SU-DHL-6 (cell line): ENCODE measurements at regions not wholly inside any gene's neighbourhood (a gene's known extent, or its start where the extent isn't known, plus 50 kb on each side); places are given as distances from the start of the nearest gene placed in this dataset.

Source experiments
- H2AFZ ChIP-seq: fragments of 200-600 bp; sonication (generic); 2 replicates; pipeline ENCODE4 v1.6.1; 2014; ENCODE audit warnings: low read depth, mild to moderate bottlenecking, moderate library complexity, mixed read lengths, antibody characterized with exemption, low read length; ENCODE audit not compliant: severe bottlenecking
- H3F3A ChIP-seq: fragments of 200-600 bp; shearing (Covaris generic); 2 replicates; pipeline ENCODE4 v1.6.0; 2016; ENCODE audit warnings: antibody characterized with exemption, mild to moderate bottlenecking; ENCODE audit not compliant: insufficient read depth
- H3K27ac ChIP-seq: fragments of 200-600 bp; sonication (generic); 2 replicates; pipeline ENCODE4 v1.5.1; 2016; ENCODE audit warnings: low read depth, mild to moderate bottlenecking, low read length, moderate library complexity, mixed read lengths
- H3K27me3 ChIP-seq: fragments of 200-600 bp; sonication (generic), shearing (Covaris generic); 2 replicates; pipeline ENCODE4 v1.6.0; 2014; ENCODE audit warnings: mild to moderate bottlenecking, low read length
- H3K36me3 ChIP-seq: fragments of 200-600 bp; sonication (generic); 2 replicates; pipeline ENCODE4 v1.6.1; 2014; ENCODE audit warnings: mild to moderate bottlenecking, low read length, mixed read lengths
- H3K4me2 ChIP-seq: fragments of 300-600, 200-600 bp; shearing (Covaris generic), sonication (generic); 2 replicates; pipeline ENCODE4 v1.6.0; 2014; ENCODE audit warnings: low read length, low read depth, mild to moderate bottlenecking; ENCODE audit not compliant: poor library complexity, severe bottlenecking
- H3K4me3 ChIP-seq: fragments of 200-600 bp; sonication (generic); 2 replicates; pipeline ENCODE4 v1.5.1; 2014; ENCODE audit warnings: antibody characterized with exemption, low read length, mild to moderate bottlenecking, mixed read lengths; ENCODE audit not compliant: insufficient read depth, poor library complexity, severe bottlenecking
- H3K79me2 ChIP-seq: fragments of 200-600 bp; sonication (generic); 2 replicates; pipeline ENCODE4 v1.6.1; 2014; ENCODE audit warnings: mild to moderate bottlenecking, low read length, moderate library complexity; ENCODE audit not compliant: insufficient read depth
- H3K9ac ChIP-seq: fragments of 200-600 bp; sonication (generic); 2 replicates; pipeline ENCODE4 v1.7.0; 2014; ENCODE audit warnings: mild to moderate bottlenecking, low read length
- H3K9me2 ChIP-seq: fragments of 200-600 bp; sonication (generic); replicated peaks from 2 replicates; pipeline ENCODE4 v1.6.1; 2014; ENCODE audit warnings: low read length; ENCODE audit not compliant: insufficient read depth
- H3K9me3 ChIP-seq: fragments of 200-600 bp; sonication (generic); 2 replicates; pipeline ENCODE4 v1.6.1; 2014; ENCODE audit warnings: low read length, mixed read lengths; ENCODE audit not compliant: insufficient read depth
- H4K20me1 ChIP-seq: fragments of 200-600 bp; sonication (generic); 2 replicates; pipeline ENCODE4 v1.6.1; 2014; ENCODE audit warnings: low read depth, mild to moderate bottlenecking, antibody characterized with exemption, low read length, moderate library complexity, mixed read lengths
- EZH2phosphoT487 ChIP-seq: fragments of 200-600 bp; sonication (generic), shearing (Covaris generic); conservative IDR thresholded peaks from 2 replicates; pipeline ENCODE4 v1.6.1; 2018; ENCODE audit warnings: mild to moderate bottlenecking, antibody characterized with exemption, low read length, moderate library complexity, mixed read lengths
- TF ChIP-seq, protein P1 (sequence below): fragments of 200-600 bp; sonication (generic); IDR thresholded peaks from one replicate; pipeline ENCODE4 v1.5.1; 2017; ENCODE audit warnings: antibody characterized with exemption, mild to moderate bottlenecking, low read length, moderate library complexity; ENCODE audit not compliant: insufficient read depth, poor library complexity, severe bottlenecking

DNA sequence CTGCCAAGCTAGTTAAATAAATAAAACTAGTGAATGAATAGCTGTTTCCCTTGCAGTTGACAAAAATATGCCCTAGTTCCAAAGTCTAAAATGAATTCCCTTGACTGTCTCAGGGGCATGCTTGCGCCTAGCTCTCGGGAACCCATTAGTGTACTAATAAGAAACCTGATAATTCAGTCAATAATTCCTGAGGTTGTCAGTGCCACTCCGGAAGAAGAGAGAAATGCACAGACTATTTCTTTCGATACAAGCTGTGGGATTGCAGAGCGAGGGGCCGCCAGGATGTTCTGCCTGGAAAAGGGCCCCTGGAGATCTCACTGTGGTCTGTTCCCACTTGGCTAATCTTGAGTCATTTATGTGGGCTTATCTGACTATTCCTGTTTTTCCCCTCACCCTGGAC lies 56.4 kb upstream of the LARP1 start:
- Histone ChIP-seq H4K20me1 (no peaks in the 10 kb centered on the region), H3K27ac (no peak overlapping the region), H3K36me3 (no peaks in the 10 kb centered on the region)

DNA sequence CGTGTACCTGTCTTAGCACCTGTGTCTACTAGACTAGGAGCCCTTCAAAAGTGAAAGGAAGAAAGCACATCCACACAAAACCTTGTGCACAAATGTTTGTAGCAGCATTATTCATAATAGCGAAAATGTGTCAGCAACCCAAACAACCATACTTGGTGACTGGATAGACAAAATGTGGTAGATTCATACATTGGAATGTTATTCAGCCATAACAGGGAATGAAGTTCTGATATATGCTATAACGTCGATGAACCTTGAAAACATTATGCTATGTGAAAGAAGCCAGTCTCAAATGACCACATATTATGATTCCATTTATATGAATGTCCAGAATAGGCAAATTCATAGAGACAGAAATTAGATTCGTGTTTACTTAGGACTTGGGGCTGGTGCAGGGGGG lies 57.8 kb upstream of the LARP1 start:
- Histone ChIP-seq H3K9ac (no peak overlapping the region), H3K27me3 (no peaks in the 10 kb centered on the region), H3F3A (no peaks in the 10 kb centered on the region), H4K20me1 (no peaks in the 10 kb centered on the region), H3K4me2 (no peak overlapping the region), H3K9me2 (no peaks in the 10 kb centered on the region), H3K36me3 (no peaks in the 10 kb centered on the region), H3K9me3 (no peaks in the 10 kb centered on the region), H3K79me2 (no peaks in the 10 kb centered on the region), H2AFZ (no peak overlapping the region), H3K4me3 (no peak overlapping the region), H3K27ac (no peak overlapping the region)
- no peak for TF ChIP-seq EZH2phosphoT487
- TF ChIP-seq, protein P1, sequence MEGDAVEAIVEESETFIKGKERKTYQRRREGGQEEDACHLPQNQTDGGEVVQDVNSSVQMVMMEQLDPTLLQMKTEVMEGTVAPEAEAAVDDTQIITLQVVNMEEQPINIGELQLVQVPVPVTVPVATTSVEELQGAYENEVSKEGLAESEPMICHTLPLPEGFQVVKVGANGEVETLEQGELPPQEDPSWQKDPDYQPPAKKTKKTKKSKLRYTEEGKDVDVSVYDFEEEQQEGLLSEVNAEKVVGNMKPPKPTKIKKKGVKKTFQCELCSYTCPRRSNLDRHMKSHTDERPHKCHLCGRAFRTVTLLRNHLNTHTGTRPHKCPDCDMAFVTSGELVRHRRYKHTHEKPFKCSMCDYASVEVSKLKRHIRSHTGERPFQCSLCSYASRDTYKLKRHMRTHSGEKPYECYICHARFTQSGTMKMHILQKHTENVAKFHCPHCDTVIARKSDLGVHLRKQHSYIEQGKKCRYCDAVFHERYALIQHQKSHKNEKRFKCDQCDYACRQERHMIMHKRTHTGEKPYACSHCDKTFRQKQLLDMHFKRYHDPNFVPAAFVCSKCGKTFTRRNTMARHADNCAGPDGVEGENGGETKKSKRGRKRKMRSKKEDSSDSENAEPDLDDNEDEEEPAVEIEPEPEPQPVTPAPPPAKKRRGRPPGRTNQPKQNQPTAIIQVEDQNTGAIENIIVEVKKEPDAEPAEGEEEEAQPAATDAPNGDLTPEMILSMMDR, result no peak

More for the DNA sequence above, 56.4 kb upstream of the LARP1 start:
- no peaks in the 10 kb centered on the region for H3F3A ChIP-seq
- no peaks in the 10 kb centered on the region for H3K27me3 ChIP-seq
- no peaks in the 10 kb centered on the region for H3K9me3 ChIP-seq
- no peak overlapping the region for H3K4me3 ChIP-seq
- H3K9ac ChIP-seq, result no peak overlapping the region
- H3K79me2 ChIP-seq, result no peaks in the 10 kb centered on the region
- no peak overlapping the region for H2AFZ ChIP-seq
- TF ChIP-seq EZH2phosphoT487, result no peak
- TF ChIP-seq, protein P1, result no peak
- H3K4me2 ChIP-seq, result no peak overlapping the region
- H3K9me2 ChIP-seq, result no peaks in the 10 kb centered on the region

DNA sequence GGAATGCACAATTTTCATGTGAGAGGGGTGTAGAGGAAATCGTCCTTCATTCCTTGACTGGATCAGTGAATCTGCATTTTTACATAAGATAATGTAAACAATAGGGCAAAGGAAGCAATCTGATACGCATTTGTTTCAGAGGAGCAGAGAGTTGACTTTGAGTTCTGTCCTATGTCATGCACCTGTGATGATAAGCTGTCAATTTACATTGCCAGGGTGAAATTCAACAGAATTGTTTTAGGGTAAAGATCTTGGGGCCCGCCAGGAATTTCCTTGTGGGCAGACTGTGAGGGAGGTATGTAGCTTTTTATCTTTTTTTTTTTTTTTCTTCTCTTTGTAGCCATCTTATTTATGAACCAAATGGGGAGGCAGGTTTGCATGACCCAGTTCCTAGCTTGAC lies 58.3 kb upstream of the LARP1 start:
- Histone ChIP-seq H3K9me3 (no peaks in the 10 kb centered on the region), H3K79me2 (no peaks in the 10 kb centered on the region), H4K20me1 (no peaks in the 10 kb centered on the region), H3K27me3 (no peaks in the 10 kb centered on the region), H3K27ac (no peak overlapping the region), H3K36me3 (no peaks in the 10 kb centered on the region), H3F3A (no peaks in the 10 kb centered on the region), H2AFZ (no peak overlapping the region), H3K9ac (no peak overlapping the region), H3K4me2 (no peak overlapping the region), H3K4me3 (no peak overlapping the region), H3K9me2 (no peaks in the 10 kb centered on the region)
- TF ChIP-seq EZH2phosphoT487, result no peak
- TF ChIP-seq, protein P1, result no peak
